ENCODE measurements at regions not wholly inside any gene's neighbourhood (a gene's known extent, or its start where the extent isn't known, plus 50 kb on each side); places are given as distances from the start of the nearest gene placed in this dataset.

GRCh38 chr1:30087465-30087864 lies 635.9 kb downstream of the MATN1 start:
- no peak overlapping the region for H3K4me3 ChIP-seq (ENCODE audit: low read depth, low read length)
- ChIA-PET POLR2A (no interaction called here), CTCF (interaction anchor here (0.7 to 1.5 kb wide), 11 partner anchors 9 to 760 kb away, joined by 3 to 7 read pairs (median 4); no protein-coding TSS in a partner anchor)
- no peaks in the 10 kb centered on the region for H3K27me3 ChIP-seq (ENCODE audit: control insufficient read depth, insufficient read depth, low read length)
- TF ChIP-seq CTCF (IDR thresholded peaks at IDR 0.05; ENCODE audit: insufficient read depth, low read depth, low read length), result peak; percentile 54
- no peak for DNase-seq (ENCODE audit: low read depth)
- no peaks in the 10 kb centered on the region for H3K36me3 ChIP-seq (ENCODE audit: control insufficient read depth, insufficient read depth, low read length)

GRCh38 chr1:30085811-30086770 lies 637.3 kb downstream of the MATN1 start:
- H3K4me3 ChIP-seq (ENCODE audit: low read depth, low read length), result no peak overlapping the region
- CTCF ChIA-PET, result interaction anchor here (0.6 to 1.8 kb wide), 30 partner anchors 8 to 845 kb away, joined by 3 to 8 read pairs (median 3); no protein-coding TSS in a partner anchor
- H3K27me3 ChIP-seq (ENCODE audit: control insufficient read depth, insufficient read depth, low read length), result no peaks in the 10 kb centered on the region
- POLR2A ChIA-PET, result no interaction called here
- DNase-seq (ENCODE audit: low read depth), result no peak
- no peaks in the 10 kb centered on the region for H3K36me3 ChIP-seq (ENCODE audit: control insufficient read depth, insufficient read depth, low read length)
- peak; percentile 62 for TF ChIP-seq CTCF (IDR thresholded peaks at IDR 0.05; ENCODE audit: insufficient read depth, low read depth, low read length)

- DNase-seq (ENCODE audit: low read depth), result no peak
- ChIA-PET POLR2A (no interaction called here), CTCF (interaction anchor here (0.6 to 2.0 kb wide), 23 partner anchors 10 to 623 kb away, joined by 3 to 8 read pairs (median 4); no protein-coding TSS in a partner anchor)
- no peak for TF ChIP-seq CTCF (IDR thresholded peaks at IDR 0.05; ENCODE audit: insufficient read depth, low read depth, low read length)
- Histone ChIP-seq H3K4me3 (ENCODE audit: low read depth, low read length) (no peak overlapping the region), H3K27me3 (ENCODE audit: control insufficient read depth, insufficient read depth, low read length) (no peaks in the 10 kb centered on the region), H3K36me3 (ENCODE audit: control insufficient read depth, insufficient read depth, low read length) (no peaks in the 10 kb centered on the region)
Measured at GRCh38 chr1:30084909-30085571, 638.3 kb downstream of the MATN1 start.

GRCh38 chr1:30083800-30084464 lies 639.5 kb downstream of the MATN1 start:
- no peak for TF ChIP-seq CTCF (IDR thresholded peaks at IDR 0.05; ENCODE audit: insufficient read depth, low read depth, low read length)
- CTCF ChIA-PET, result interaction anchor here (1.0 to 2.0 kb wide), 6 partner anchors 14 to 624 kb away, joined by 3 to 5 read pairs (median 3); no protein-coding TSS in a partner anchor
- DNase-seq (ENCODE audit: low read depth), result peak; percentile 26
- H3K36me3 ChIP-seq (ENCODE audit: control insufficient read depth, insufficient read depth, low read length), result no peaks in the 10 kb centered on the region
- no peaks in the 10 kb centered on the region for H3K27me3 ChIP-seq (ENCODE audit: control insufficient read depth, insufficient read depth, low read length)
- no peak overlapping the region for H3K4me3 ChIP-seq (ENCODE audit: low read depth, low read length)
- POLR2A ChIA-PET, result no interaction called here

Data from BJ (cell line).